HCT116 (cell line): ENCODE measurements at regions not wholly inside any gene's neighbourhood (a gene's known extent, or its start where the extent isn't known, plus 50 kb on each side); places are given as distances from the start of the nearest gene placed in this dataset.

ENCODE experiments used
- ATAC-seq: fragments of 200-7000 bp; cut with Tn5 transposase; 2 replicates; pipeline ENCODE4 v1.9.1; 2020; ENCODE audit warnings: mild to moderate bottlenecking, moderate library complexity
- BruUV-seq: library from RNA; stranded (reverse); fragments of 400-500 nt; replicated peaks from 2 replicates; lab custom pipeline; 2021; lab: Mats Ljungman, UMichigan
- CTCF ChIA-PET: fragments of 300-600 bp; sonication (Branson Sonifier 250); formaldehyde crosslinking; loops from one replicate; lab custom pipeline; 2021; ENCODE audit warnings: antibody characterized with exemption; lab: Charles Lee
- POLR2A ChIA-PET: fragments of 300-600, 350-600 bp; sonication (Branson Sonifier 250); formaldehyde crosslinking; loops from one replicate; lab custom pipeline; 2021; ENCODE audit warnings: antibody characterized with exemption; lab: Charles Lee
- RAD21 ChIA-PET, 2 experiments: fragments of 300-600 bp; sonication (Branson Sonifier 250); formaldehyde crosslinking; loops; one replicate each; lab custom pipeline; 2023; ENCODE audit warnings: low total read pairs in 2 of 2; ENCODE audit not compliant: uncharacterized antibody in 2 of 2, unreplicated experiment in 2 of 2, low non-redundant PET in 1 of 2; lab: Charles Lee
- DNase-seq: peaks from one replicate; pipeline ENCODE4 v3.0.0-alpha.2; 2010; ENCODE audit warnings: low read depth, low spot score
- H2AFZ ChIP-seq: fragments of 200-600 bp; shearing (Covaris generic), sonication (generic); 2 replicates; pipeline ENCODE4 v1.6.1; 2017; ENCODE audit warnings: low read depth, mixed run types, mixed read lengths, antibody characterized with exemption, low read length; ENCODE audit not compliant: poor library complexity, severe bottlenecking
- H3K27ac ChIP-seq: 2 replicates; pipeline ENCODE4 v1.5.1; 2012; ENCODE audit warnings: low read depth, low read length
- H3K27me3 ChIP-seq: fragments of 200-600 bp; sonication (generic); 2 replicates; pipeline ENCODE4 v1.6.1; 2016; ENCODE audit warnings: mixed run types, low read length, mixed read lengths; ENCODE audit not compliant: insufficient read depth
- H3K36me3 ChIP-seq, 2 experiments: fragments of 200-500 bp in 1 of 2; fragments of 200-600 bp in 1 of 2; sonication (Bioruptor generic) in 1 of 2; sonication (generic) in 1 of 2; 2 replicates each; pipeline versions ENCODE4 v1.5.1 to v1.6.1; 2014 to 2016; ENCODE audit warnings: low read length in 2 of 2, inconsistent platforms in 1 of 2, mixed read lengths in 1 of 2, mixed run types in 1 of 2; ENCODE audit not compliant: insufficient read depth in 2 of 2, control insufficient read depth in 1 of 2
- H3K4me1 ChIP-seq, 2 experiments: fragments of 200-600 bp in 1 of 2; sonication (generic) in 1 of 2; 2 replicates each; pipeline versions ENCODE4 v1.5.1 to v1.6.1; 2012 to 2017; ENCODE audit warnings: low read length in 2 of 2, inconsistent platforms in 1 of 2, mild to moderate bottlenecking in 1 of 2, mixed read lengths in 1 of 2, mixed run types in 1 of 2, moderate library complexity in 1 of 2; ENCODE audit not compliant: insufficient read depth in 2 of 2, control insufficient read depth in 1 of 2
- H3K4me2 ChIP-seq: fragments of 200-600 bp; sonication (generic); 2 replicates; pipeline ENCODE4 v1.6.1; 2017; ENCODE audit warnings: mixed run types, low read length, mixed read lengths
- H3K4me3 ChIP-seq, 2 experiments: fragments of 200-600 bp in 1 of 2; sonication (generic) in 1 of 2; replicated peaks in 1 of 2; 2 replicates each; pipeline ENCODE4 v1.5.1; 2011 to 2016; ENCODE audit warnings: low read length in 2 of 2, control low read depth in 1 of 2, low read depth in 1 of 2, mild to moderate bottlenecking in 1 of 2, mixed read lengths in 1 of 2, mixed run types in 1 of 2
- H3K79me2 ChIP-seq: fragments of 200-600 bp; sonication (generic); 2 replicates; pipeline ENCODE4 v1.6.1; 2017; ENCODE audit warnings: mild to moderate bottlenecking, mixed run types, low read length, moderate library complexity, mixed read lengths; ENCODE audit not compliant: insufficient read depth
- H3K9ac ChIP-seq: fragments of 200-600 bp; sonication (generic); 2 replicates; pipeline ENCODE4 v1.6.1; 2016; ENCODE audit warnings: low read length, mixed read lengths
- H3K9me2 ChIP-seq: fragments of 200-600 bp; sonication (generic), shearing (Covaris generic); 2 replicates; pipeline ENCODE4 v1.6.1; 2017; ENCODE audit warnings: mixed run types, mild to moderate bottlenecking, moderate library complexity; ENCODE audit not compliant: insufficient read depth
- H3K9me3 ChIP-seq, 2 experiments: fragments of 200-500 bp in 1 of 2; fragments of 200-600 bp in 1 of 2; sonication (Bioruptor generic) in 1 of 2; sonication (generic) in 1 of 2; 2 replicates each; pipeline ENCODE4 v1.6.1; 2014 to 2017; ENCODE audit warnings: low read length in 2 of 2, mixed read lengths in 2 of 2, inconsistent platforms in 1 of 2, low read depth in 1 of 2, mild to moderate bottlenecking in 1 of 2, mixed run types in 1 of 2, moderate library complexity in 1 of 2; ENCODE audit not compliant: control insufficient read depth in 1 of 2, insufficient read depth in 1 of 2
- H4K20me1 ChIP-seq: fragments of 200-600 bp; sonication (generic), shearing (Covaris generic); 2 replicates; pipeline ENCODE4 v1.6.1; 2017; ENCODE audit warnings: mixed run types, mild to moderate bottlenecking, moderate library complexity; ENCODE audit not compliant: insufficient read depth
- ATF3 ChIP-seq: IDR thresholded peaks from 2 replicates; pipeline ENCODE4 v1.6.1; 2012
- CEBPB ChIP-seq: IDR thresholded peaks from 2 replicates; pipeline ENCODE4 v1.6.1; 2012; ENCODE audit warnings: low read depth
- ELF1 ChIP-seq: IDR thresholded peaks from 2 replicates; pipeline ENCODE4 v1.6.1; 2012; ENCODE audit warnings: low read depth, borderline replicate concordance
- EZH2 ChIP-seq: fragments of 200-600 bp; sonication (generic); IDR thresholded peaks from 2 replicates; pipeline ENCODE4 v1.6.1; 2017; ENCODE audit warnings: antibody characterized with exemption, mixed run types
- EZH2phosphoT487 ChIP-seq: fragments of 200-600 bp; IDR thresholded peaks from 2 replicates; pipeline ENCODE4 v1.6.1; 2018; ENCODE audit warnings: antibody characterized with exemption, borderline replicate concordance
- FOSL1 ChIP-seq: IDR thresholded peaks from 2 replicates; pipeline ENCODE4 v1.6.1; 2012; ENCODE audit warnings: low read depth
- JUND ChIP-seq: IDR thresholded peaks from 2 replicates; pipeline ENCODE4 v1.6.1; 2012
- MAX ChIP-seq: IDR thresholded peaks from 2 replicates; pipeline ENCODE4 v1.6.1; 2012
- RAD21 ChIP-seq: IDR thresholded peaks from 2 replicates; pipeline ENCODE4 v1.6.1; 2012; ENCODE audit warnings: low read depth, mild to moderate bottlenecking
- SIN3A ChIP-seq: IDR thresholded peaks from 2 replicates; pipeline ENCODE4 v1.6.1; 2012; ENCODE audit warnings: low read depth
- SP1 ChIP-seq: IDR thresholded peaks from 2 replicates; pipeline ENCODE4 v1.6.1; 2012; ENCODE audit warnings: low read depth
- SRF ChIP-seq: IDR thresholded peaks from 2 replicates; pipeline ENCODE4 v1.6.1; 2012; ENCODE audit warnings: low read depth
- TCF7L2 ChIP-seq: IDR thresholded peaks from 2 replicates; pipeline ENCODE4 v1.7.0; 2011; ENCODE audit warnings: borderline replicate concordance, inconsistent platforms; ENCODE audit not compliant: insufficient read depth, insufficient read length; ENCODE audit errors: extremely low read depth
- YY1 ChIP-seq: IDR thresholded peaks from 2 replicates; pipeline ENCODE4 v1.6.1; 2011; ENCODE audit warnings: low read length, low read depth, moderate library complexity, mild to moderate bottlenecking; ENCODE audit not compliant: insufficient replicate concordance; ENCODE audit errors: extremely low read depth
- ZBTB33 ChIP-seq: IDR thresholded peaks from 2 replicates; pipeline ENCODE4 v1.6.1; 2011; ENCODE audit warnings: mild to moderate bottlenecking, low read length, moderate library complexity; ENCODE audit not compliant: insufficient replicate concordance; ENCODE audit errors: extremely low read depth
- intact Hi-C: fragments of 100-400 bp; cut with micrococcal nuclease; formaldehyde crosslinking; loops from 2 replicates; pipeline ENCODE4 v1.10.0; 2022

- H4K20me1 ChIP-seq: no peaks in the 10 kb centered on the region
- no peak for DNase-seq
- no peak overlapping the region for H3K9ac ChIP-seq
These were observed 437.0 kb downstream of the SIPA1L2 start for GRCh38 chr1:232192781-232193450.

More at GRCh38 chr1:232192781-232193450, 437.0 kb downstream of the SIPA1L2 start:
- Histone ChIP-seq H3K4me3 (no peak overlapping the region), H3K27ac (no peak overlapping the region), H3K9me3 (no peaks in the 10 kb centered on the region), H3K27me3 (no peaks in the 10 kb centered on the region), H3K4me2 (no peak overlapping the region), H2AFZ (no peak overlapping the region), H3K36me3 (no peaks in the 10 kb centered on the region)
- intact Hi-C loops: no loop called here
- BruUV-seq: no TSS peak
- CTCF ChIA-PET: no interaction called here
- POLR2A ChIA-PET: no interaction called here
- RAD21 ChIA-PET: no interaction called here
- no peak for ATAC-seq
- TF ChIP-seq SRF: no peak
- no peak for TF ChIP-seq SIN3A
- no peak for TF ChIP-seq YY1
- no peak for TF ChIP-seq TCF7L2
- TF ChIP-seq SP1: no peak
- TF ChIP-seq RAD21: no peak
- TF ChIP-seq JUND: no peak
- no peak for TF ChIP-seq ELF1
- no peak for TF ChIP-seq ZBTB33
- TF ChIP-seq ATF3: no peak
- no peak for TF ChIP-seq EZH2phosphoT487
- TF ChIP-seq MAX: no peak
- no peak for TF ChIP-seq FOSL1
- no peak for TF ChIP-seq EZH2
- no peak for TF ChIP-seq CEBPB
- TF ChIP-seq, all 23 proteins: peak for 0
- Histone ChIP-seq H3K4me1 (no peaks in the 10 kb centered on the region), H3K79me2 (no peaks in the 10 kb centered on the region), H3K9me2 (no peaks in the 10 kb centered on the region)
